Pancreas (tissue), 10 donors: ENCODE measurements at regions not wholly inside any gene's neighbourhood (a gene's known extent, or its start where the extent isn't known, plus 50 kb on each side); places are given as distances from the start of the nearest gene placed in this dataset.
A peak's percentile ranks its signal among the peaks of the same experiment; 100 is the strongest.

Experiments used
- ATAC-seq, 4 donors: fragments of 200-7000 bp; cut with Tn5 transposase; one replicate each; pipeline versions ENCODE4 v1.8.0 to v1.9.1; 2020; ENCODE audit warnings: mild to moderate bottlenecking in 4 of 4, moderate library complexity in 4 of 4
- DNase-seq, 6 donors: peaks; one replicate each; pipeline ENCODE4 v3.0.0-alpha.2; 2020
- FAIRE-seq: peaks from 2 replicates; lab custom pipeline; 2012; peaks lifted over from hg19 to GRCh38; lab: Jason Lieb, UNC
- H3K27ac ChIP-seq, 4 donors: fragments of 200-600 bp; sonication (generic); 1 replicate in 3 of 4; 2 replicates in 1 of 4; pipeline versions ENCODE4 v1.5.0 to v1.8.0; 2020
- H3K27me3 ChIP-seq, 4 donors: fragments of 200-600 bp; one replicate each; pipeline ENCODE4 v1.8.0; 2021
- H3K36me3 ChIP-seq, 3 donors: fragments of 200-600 bp; sonication (generic) in 1 of 3; one replicate each; pipeline versions ENCODE4 v1.5.0 to v1.8.0; 2020 to 2021
- H3K4me1 ChIP-seq, 3 donors: fragments of 200-600 bp; one replicate each; pipeline ENCODE4 v1.8.0; 2021
- H3K4me3 ChIP-seq, 4 donors: fragments of 200-600 bp; sonication (generic) in 2 of 4; one replicate each; pipeline versions ENCODE4 v1.5.0 to v1.8.0; 2020 to 2021
- H3K9me3 ChIP-seq, 4 donors: fragments of 200-600 bp; one replicate each; pipeline ENCODE4 v1.8.0; 2021
- CTCF ChIP-seq, 4 donors: fragments of 200-600 bp; sonication (generic) in 3 of 4; IDR thresholded peaks; one replicate each; pipeline versions ENCODE4 v1.5.0 to v1.8.0; 2021; ENCODE audit warnings: antibody characterized with exemption in 4 of 4
- WGBS, 2 donors: extraction: QIAGEN DNeasy Blood & Tissue Kit; methylation state at CpG; one replicate each; pipeline ENCODE4 v1.1.7; 2013; 5-methylcytosine and 5-hydroxymethylcytosine counted together
- intact Hi-C, 3 donors: fragments of 100-400 bp; cut with DNase I; formaldehyde crosslinking; loops; one replicate each; pipeline versions ENCODE4 v1.11.1 to v1.14.2; 2022
- donor health status: healthy with polysubstance abuse.
- donor health status: DM: no; HTN: no; CAD: no; lungs with moderate emphysema.
- donor health status: DM: no; HTN: no; CAD: no.
- donor health status: control.
- donor health status: control.
- donor health status: Bipolar disorder and iron deficiency.
- donor health status: DM: yes; HTN: yes; CAD: no.
- donor health status: DM: no; HTN: no; CAD: no.
- donor health status: DM: no; HTN: no; CAD: no.
- donor health status: DM: yes; HTN: yes; CAD: no.

- no peaks in the 10 kb centered on the region for H3K9me3 ChIP-seq
- no peaks in the 10 kb centered on the region for H3K27me3 ChIP-seq
- no peaks in the 10 kb centered on the region for H3K36me3 ChIP-seq
- TF ChIP-seq CTCF (IDR thresholded peaks at IDR 0.05), result no peak
- peaks cover 5 to 10% (median 7%) of the 10 kb centered on the region in 3 donors for H3K4me1 ChIP-seq
- intact Hi-C loops, result loop anchor here in 1 of 3 donors (10.0 kb wide), 1 partner anchor 992 kb away; no protein-coding TSS in a partner anchor
- WGBS, 2 donors, result 55 to 63% methylated on average over 7 of the region's 7 CpGs
- DNase-seq (no peak), FAIRE-seq (no peak), ATAC-seq (no peak)
- no peak overlapping the region for H3K27ac ChIP-seq
- H3K4me3 ChIP-seq, result no peak overlapping the region
Observed at GRCh38 chr20:11546939-11547338, 370.8 kb upstream of the BTBD3 start.

- DNase-seq (peak in 1 of 6 donors; percentile 52), ATAC-seq (peak; percentile 66 to 93 (median 80)), FAIRE-seq (no peak)
- intact Hi-C loops, result loop anchor here in 1 of 3 donors (10.0 kb wide), 1 partner anchor 995 kb away; no protein-coding TSS in a partner anchor
- peak overlapping the region in 3 of 4 donors; percentile 2 to 31 (median 14) for H3K27ac ChIP-seq
- no peak for TF ChIP-seq CTCF (IDR thresholded peaks at IDR 0.05)
- no peak overlapping the region for H3K4me3 ChIP-seq
- peaks cover 5 to 10% (median 7%) of the 10 kb centered on the region in 3 donors for H3K4me1 ChIP-seq
- no peaks in the 10 kb centered on the region for H3K36me3 ChIP-seq
- 12 to 14% methylated on average over 6 of the region's 6 CpGs for WGBS, 2 donors
- H3K9me3 ChIP-seq, result no peaks in the 10 kb centered on the region
- no peaks in the 10 kb centered on the region for H3K27me3 ChIP-seq
Observed at GRCh38 chr20:11549172-11550103, 368.3 kb upstream of the BTBD3 start.

GRCh38 chr20:11550657-11551338, 366.9 kb upstream of the BTBD3 start:
- peaks cover 5 to 10% (median 7%) of the 10 kb centered on the region in 3 donors for H3K4me1 ChIP-seq
- intact Hi-C loops, result no loop called here
- H3K4me3 ChIP-seq, result no peak overlapping the region
- TF ChIP-seq CTCF (IDR thresholded peaks at IDR 0.05), result no peak
- FAIRE-seq (no peak), DNase-seq (no peak), ATAC-seq (no peak)
- H3K27ac ChIP-seq, result no peak overlapping the region
- H3K36me3 ChIP-seq, result no peaks in the 10 kb centered on the region
- no peaks in the 10 kb centered on the region for H3K9me3 ChIP-seq
- no peaks in the 10 kb centered on the region for H3K27me3 ChIP-seq
- 78 to 79% methylated on average over 8 of the region's 8 CpGs for WGBS, 2 donors

DNA sequence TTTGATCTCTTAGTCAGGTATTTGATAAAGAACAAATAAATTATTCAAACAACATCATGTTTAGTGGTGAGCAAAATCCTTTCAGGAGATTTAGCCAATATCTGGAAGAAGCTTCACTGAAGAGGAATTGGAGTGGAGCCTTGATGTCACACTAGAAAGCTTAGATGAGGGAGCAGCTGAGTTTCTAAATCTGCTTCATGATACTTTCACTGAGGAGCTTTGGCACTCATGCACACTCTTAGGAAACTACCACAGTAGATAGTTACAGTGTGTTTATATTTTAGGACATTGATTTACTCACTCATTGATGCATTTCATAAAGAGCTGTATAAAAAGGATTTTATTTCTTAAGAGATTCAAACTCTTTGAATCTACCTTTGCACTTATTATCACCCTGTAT, 366.2 kb upstream of the BTBD3 start:
- Histone ChIP-seq H3K27ac (no peak overlapping the region), H3K27me3 (no peaks in the 10 kb centered on the region), H3K4me1 (peaks cover 5 to 10% (median 7%) of the 10 kb centered on the region in 3 donors), H3K9me3 (no peaks in the 10 kb centered on the region), H3K36me3 (no peaks in the 10 kb centered on the region), H3K4me3 (no peak overlapping the region)
- no peak for TF ChIP-seq CTCF (IDR thresholded peaks at IDR 0.05)
- DNase-seq (no peak), FAIRE-seq (no peak), ATAC-seq (no peak)
- intact Hi-C loops, result no loop called here
